G401 (cell line): ENCODE measurements at regions not wholly inside any gene's neighbourhood (a gene's known extent, or its start where the extent isn't known, plus 50 kb on each side); places are given as distances from the start of the nearest gene placed in this dataset.

ENCODE experiments used
- DNase-seq: peaks from one replicate; pipeline ENCODE4 v3.0.0-alpha.2; 2015; ENCODE audit warnings: low spot score
- in situ Hi-C: cut with HindIII; loops from 2 replicates; pipeline ENCODE4 v1.10.0; 2016; ENCODE audit warnings: low sequenced_read_pairs, mixed read lengths

- DNase-seq = no peak
- in situ Hi-C loops = no loop called here
Observed at GRCh38 chr1:177799746-177800145, 170.1 kb downstream of the SEC16B start.

- in situ Hi-C loops = no loop called here
- no peak for DNase-seq
Observed at GRCh38 chr1:177798614-177799013, 171.2 kb downstream of the SEC16B start.

DNA sequence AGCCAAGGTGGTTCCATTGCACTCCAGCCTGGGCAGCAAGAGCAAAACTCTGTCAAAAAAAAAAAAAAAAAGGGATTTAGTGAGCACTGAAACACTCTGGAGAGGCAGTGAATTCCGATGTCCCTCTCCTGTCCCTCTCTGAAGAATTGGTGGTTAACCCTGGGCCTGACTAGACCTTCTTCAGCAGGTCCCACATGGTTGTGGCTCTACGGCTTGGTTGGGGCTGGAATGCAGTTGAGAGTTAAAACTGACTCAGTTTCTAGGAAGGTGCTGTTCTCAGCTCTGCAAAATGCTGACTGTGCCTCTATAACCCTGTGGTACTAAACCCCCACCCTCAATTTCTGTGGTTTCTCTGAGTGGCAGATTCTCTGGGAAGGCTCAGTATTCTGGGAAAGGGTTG is 173.3 kb downstream of the SEC16B start:
- DNase-seq = no peak
- in situ Hi-C loops = no loop called here

GRCh38 chr1:177794376-177794991 is 175.4 kb downstream of the SEC16B start:
- in situ Hi-C loops = no loop called here

GRCh38 chr1:177793900-177794299 is 176.0 kb downstream of the SEC16B start:
- in situ Hi-C loops = no loop called here
- no peak for DNase-seq

More at GRCh38 chr1:177794376-177794991, 175.4 kb downstream of the SEC16B start:
- no peak for DNase-seq

DNA sequence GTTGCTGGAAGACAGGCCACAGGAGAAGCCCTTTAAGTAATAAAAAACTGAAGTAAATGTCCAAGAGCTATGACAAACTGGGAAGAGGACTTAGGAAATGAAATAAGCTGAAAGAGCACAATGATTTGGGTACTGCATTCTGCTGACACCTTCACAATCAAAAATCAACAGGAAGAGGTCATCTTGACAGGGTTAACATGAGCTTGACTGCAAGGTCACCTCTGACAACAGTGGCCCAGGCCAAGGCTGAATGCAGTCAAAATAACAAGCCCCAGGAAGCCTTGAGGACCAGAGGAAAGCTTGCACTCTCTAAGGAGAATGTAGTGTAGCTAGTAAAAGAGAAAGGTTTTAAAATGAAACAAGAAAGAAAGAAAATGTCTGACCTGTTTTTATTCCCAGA is 179.3 kb downstream of the SEC16B start:
- no peak for DNase-seq
- in situ Hi-C loops = no loop called here

DNA sequence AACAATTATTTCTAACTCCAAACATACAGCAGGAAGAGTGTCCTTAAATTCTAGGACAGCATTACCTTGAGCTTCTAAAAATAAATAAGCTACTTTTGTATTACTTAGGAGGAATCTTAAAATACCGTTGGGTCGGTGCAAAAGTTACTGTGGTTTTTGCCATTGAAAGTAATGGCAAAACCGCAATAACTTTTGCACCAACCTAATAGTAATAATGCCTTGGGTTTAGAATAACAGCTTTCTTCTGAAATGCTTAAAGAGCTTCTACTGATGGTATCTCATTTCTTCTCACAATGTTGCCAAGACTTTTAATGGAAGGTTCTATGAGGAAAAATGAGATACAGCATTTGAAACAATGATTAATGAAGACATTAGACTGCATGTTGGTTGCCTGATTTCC is 179.9 kb downstream of the SEC16B start:
- no peak for DNase-seq
- in situ Hi-C loops = no loop called here

GRCh38 chr1:177786176-177786745 is 183.6 kb downstream of the SEC16B start:
- in situ Hi-C loops = no loop called here
- no peak for DNase-seq

DNA sequence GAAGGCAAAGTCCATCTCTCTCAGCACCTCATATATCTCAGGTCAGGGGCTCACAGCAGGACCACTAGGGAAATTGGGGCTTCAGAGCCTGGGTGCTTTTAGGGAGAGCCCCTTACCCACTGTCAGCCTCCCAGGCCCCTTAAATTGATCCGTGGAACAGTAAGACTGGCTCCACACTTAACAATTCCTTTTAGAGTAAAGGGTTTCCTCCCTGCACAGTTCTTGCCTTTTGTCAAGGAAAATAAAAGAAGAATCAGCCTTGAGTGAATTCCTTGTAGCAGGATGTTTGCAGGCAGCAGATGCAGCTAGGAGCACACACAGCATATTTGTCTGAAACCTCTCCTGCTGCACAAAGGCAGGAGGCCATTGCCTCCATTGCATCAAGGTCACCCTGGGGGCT is 184.9 kb downstream of the SEC16B start:
- no peak for DNase-seq
- in situ Hi-C loops = no loop called here

DNA sequence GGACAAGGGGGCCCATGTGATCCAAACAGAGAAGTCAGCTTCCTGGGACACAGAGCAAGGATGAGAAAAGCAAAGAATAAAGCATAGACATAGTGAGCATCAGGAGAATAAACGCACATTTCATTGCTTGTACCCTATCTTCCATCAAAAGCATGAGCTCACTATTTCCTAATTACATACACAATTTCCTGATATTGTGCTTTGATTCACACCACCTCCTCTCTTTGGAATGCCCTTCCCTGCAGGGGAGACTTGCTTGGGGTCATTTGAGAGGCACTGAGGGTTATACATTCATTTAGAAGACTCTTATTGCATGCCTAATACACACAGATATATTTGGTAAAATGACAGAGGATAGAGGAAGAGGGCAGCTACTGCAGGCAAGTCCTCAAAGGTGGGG is 185.4 kb downstream of the SEC16B start:
- in situ Hi-C loops = no loop called here
- no peak for DNase-seq

DNA sequence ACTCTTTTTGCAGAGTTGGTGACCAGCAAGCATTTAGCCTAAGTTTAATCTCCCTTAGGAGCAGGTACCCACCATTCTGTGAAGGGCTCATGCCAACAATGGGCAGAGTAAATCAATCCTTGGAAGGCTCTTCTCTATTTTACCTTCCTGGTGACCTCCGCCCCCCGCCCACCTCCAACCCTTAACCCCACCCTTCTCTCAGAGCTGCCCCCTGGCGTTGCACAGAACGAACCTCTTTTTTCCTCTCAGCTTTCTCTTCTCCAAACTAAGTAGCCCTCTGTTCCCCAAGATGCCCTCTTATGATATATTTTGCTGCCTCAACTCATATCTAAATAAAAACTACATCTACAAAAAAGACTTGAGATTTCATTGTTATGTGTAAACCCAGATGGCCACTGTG is 186.8 kb downstream of the SEC16B start:
- DNase-seq = no peak
- in situ Hi-C loops = no loop called here

- in situ Hi-C loops = no loop called here
- peak; percentile 23 for DNase-seq
Observed at GRCh38 chr1:177780096-177780700, 189.7 kb downstream of the SEC16B start.

DNA sequence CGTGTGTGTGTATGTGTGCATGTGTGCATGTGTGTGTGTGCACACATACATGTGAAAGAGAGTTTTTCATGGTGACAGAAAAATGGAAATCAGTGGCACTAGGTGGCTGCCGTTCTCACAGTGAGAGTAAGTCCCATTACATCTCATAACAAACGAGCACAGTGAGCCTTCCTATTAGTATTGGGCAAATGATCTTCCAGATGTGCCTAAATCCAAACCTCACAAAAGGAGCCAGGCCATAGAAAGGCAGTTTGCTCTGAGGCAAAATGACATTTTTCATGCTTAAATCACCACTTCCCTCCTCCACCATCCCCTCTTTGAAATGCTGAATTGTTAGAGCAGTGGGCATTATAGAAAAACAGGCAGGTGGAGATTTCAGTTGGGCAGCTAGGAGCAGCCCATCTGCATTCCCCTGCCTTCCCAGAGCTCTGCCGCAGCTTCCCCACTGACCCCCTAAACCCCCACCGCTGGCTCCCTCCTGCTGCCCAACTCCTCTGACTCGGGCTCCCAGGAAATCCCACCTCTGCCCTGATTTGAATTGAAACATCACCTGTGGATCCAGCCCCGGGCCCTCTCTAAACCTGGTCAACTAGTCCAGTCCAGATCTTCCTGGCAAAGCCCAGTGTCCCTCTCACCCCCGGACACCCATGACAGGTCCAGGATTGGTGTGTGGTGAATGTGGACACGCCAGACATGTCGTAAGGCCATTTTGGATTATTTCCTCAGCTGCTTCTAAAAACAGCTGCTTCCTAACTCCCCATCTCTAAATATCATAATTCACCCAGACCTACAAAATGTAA is 190.5 kb downstream of the SEC16B start:
- no peak for DNase-seq
- in situ Hi-C loops = no loop called here

- in situ Hi-C loops = no loop called here
- no peak for DNase-seq
Observed at GRCh38 chr1:177775924-177776323, 193.9 kb downstream of the SEC16B start.

DNA sequence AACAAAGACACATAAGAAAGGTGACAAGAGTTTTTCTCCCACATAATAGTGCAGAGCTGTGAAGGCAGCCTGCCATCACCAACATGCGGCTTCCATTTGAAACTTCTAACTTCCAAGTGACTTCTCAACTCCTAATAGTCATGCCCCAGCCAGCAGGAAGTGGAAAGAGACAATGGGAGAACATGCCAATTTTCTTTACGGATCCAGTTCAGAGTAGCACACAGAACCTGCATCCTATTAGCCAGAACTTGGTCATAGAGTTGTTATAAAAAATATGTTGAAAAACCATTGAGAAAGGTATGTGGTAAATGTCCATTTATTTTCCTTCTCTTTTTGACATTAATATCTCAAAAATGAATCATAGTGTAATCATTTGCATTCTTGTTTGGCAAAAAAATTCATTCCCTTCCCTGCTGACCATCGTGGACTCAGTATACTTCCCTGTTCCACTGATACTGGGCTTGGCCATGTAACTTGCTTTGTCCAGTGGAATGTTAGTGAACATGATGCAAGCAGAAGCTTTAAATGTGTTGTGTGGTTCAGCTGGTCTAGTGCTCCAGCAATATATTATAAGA is 197.4 kb downstream of the SEC16B start:
- DNase-seq = no peak
- in situ Hi-C loops = no loop called here

- no peak for DNase-seq
Observed at GRCh38 chr1:177771688-177772087, 198.2 kb downstream of the SEC16B start.

DNA sequence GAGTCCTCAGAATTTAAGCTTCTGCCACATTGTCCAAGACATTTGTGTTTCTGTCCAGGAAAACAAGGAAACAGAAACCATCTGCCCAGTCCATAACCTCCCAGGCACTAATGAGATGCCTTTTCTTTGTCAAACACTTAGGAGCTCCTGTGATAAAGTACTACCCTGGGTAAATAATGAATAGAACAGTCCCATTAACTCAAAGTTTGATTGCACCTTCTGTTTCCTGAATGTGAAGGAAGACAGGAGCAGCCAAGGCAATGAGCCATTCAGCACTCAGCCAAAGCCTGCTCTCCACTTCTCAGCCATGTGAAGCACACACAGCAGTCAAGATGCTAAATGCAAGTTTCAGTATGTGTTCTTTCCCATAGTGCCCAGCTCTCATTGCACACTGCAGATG is 199.8 kb downstream of the SEC16B start:
- DNase-seq = no peak
- in situ Hi-C loops = no loop called here

More at GRCh38 chr1:177771688-177772087, 198.2 kb downstream of the SEC16B start:
- in situ Hi-C loops = no loop called here

GRCh38 chr1:177755851-177756560 is 213.9 kb downstream of the SEC16B start:
- no peak for DNase-seq
- in situ Hi-C loops = no loop called here

GRCh38 chr1:177754603-177755002 is 215.3 kb downstream of the SEC16B start:
- no peak for DNase-seq
- in situ Hi-C loops = no loop called here
